Hepatocyte (in vitro differentiated cells): ENCODE measurements at regions not wholly inside any gene's neighbourhood (a gene's known extent, or its start where the extent isn't known, plus 50 kb on each side); places are given as distances from the start of the nearest gene placed in this dataset.

ENCODE experiments used
- DNase-seq: peaks from one replicate; pipeline ENCODE4 v3.0.0-alpha.2; 2016; ENCODE audit warnings: low spot score
- H2AFZ ChIP-seq: fragments of 200-600 bp; sonication (generic); 2 replicates; pipeline ENCODE4 v1.6.0; 2016; ENCODE audit warnings: antibody characterized with exemption, mild to moderate bottlenecking
- H3K27ac ChIP-seq: fragments of 200-600 bp; sonication (generic); 2 replicates; pipeline ENCODE4 v1.5.1; 2016; ENCODE audit warnings: mild to moderate bottlenecking
- H3K27me3 ChIP-seq: fragments of 200-600 bp; sonication (generic); 2 replicates; pipeline ENCODE4 v1.6.1; 2016
- H3K36me3 ChIP-seq: fragments of 200-600 bp; sonication (generic); replicated peaks from 2 replicates; pipeline ENCODE4 v1.5.1; 2016; ENCODE audit warnings: low read depth; ENCODE audit not compliant: insufficient read depth
- H3K4me1 ChIP-seq: fragments of 200-600 bp; sonication (generic); 2 replicates; pipeline ENCODE4 v1.5.1; 2016; ENCODE audit warnings: mild to moderate bottlenecking, moderate library complexity; ENCODE audit not compliant: insufficient read depth
- H3K4me2 ChIP-seq: fragments of 200-600 bp; sonication (generic); 2 replicates; pipeline ENCODE4 v1.6.0; 2016
- H3K4me3 ChIP-seq: fragments of 200-600 bp; sonication (generic); 2 replicates; pipeline ENCODE4 v1.5.1; 2016; ENCODE audit warnings: mild to moderate bottlenecking
- H3K79me2 ChIP-seq: fragments of 200-600 bp; sonication (generic); 2 replicates; pipeline ENCODE4 v1.6.0; 2017; ENCODE audit warnings: mild to moderate bottlenecking
- H3K9me2 ChIP-seq: fragments of 200-600 bp; sonication (generic); replicated peaks from 2 replicates; pipeline ENCODE4 v1.6.0; 2017; ENCODE audit warnings: mild to moderate bottlenecking; ENCODE audit not compliant: insufficient read depth
- H3K9me3 ChIP-seq: fragments of 200-600 bp; sonication (generic); 2 replicates; pipeline ENCODE4 v1.5.1; 2016; ENCODE audit warnings: low read depth, mild to moderate bottlenecking
- H4K20me1 ChIP-seq: fragments of 200-600 bp; sonication (generic); 2 replicates; pipeline ENCODE4 v1.6.0; 2016; ENCODE audit warnings: mild to moderate bottlenecking; ENCODE audit not compliant: insufficient read depth, poor library complexity, severe bottlenecking
- EZH2 ChIP-seq: fragments of 200-600 bp; sonication (generic); IDR thresholded peaks from 2 replicates; pipeline ENCODE4 v1.6.1; 2016; ENCODE audit warnings: antibody characterized with exemption, mild to moderate bottlenecking, borderline replicate concordance
- EZH2phosphoT487 ChIP-seq: fragments of 200-600 bp; sonication (generic); IDR thresholded peaks from one replicate; pipeline ENCODE4 v1.6.1; 2018; ENCODE audit warnings: antibody characterized with exemption, mild to moderate bottlenecking, low read depth, moderate library complexity; ENCODE audit not compliant: unreplicated experiment, severe bottlenecking
- WGBS: methylation state at CpG from one replicate; pipeline ENCODE4 v1.1.6; 2016; ENCODE audit warnings: low lambda C conversion rate; ENCODE audit errors: missing lambda C conversion rate; 5-methylcytosine and 5-hydroxymethylcytosine counted together
- TF ChIP-seq, protein P1 (sequence below): fragments of 200-600 bp; sonication (generic); IDR thresholded peaks from 2 replicates; pipeline ENCODE4 v1.5.1; 2016; ENCODE audit warnings: antibody characterized with exemption, mild to moderate bottlenecking; ENCODE audit not compliant: poor library complexity

DNA sequence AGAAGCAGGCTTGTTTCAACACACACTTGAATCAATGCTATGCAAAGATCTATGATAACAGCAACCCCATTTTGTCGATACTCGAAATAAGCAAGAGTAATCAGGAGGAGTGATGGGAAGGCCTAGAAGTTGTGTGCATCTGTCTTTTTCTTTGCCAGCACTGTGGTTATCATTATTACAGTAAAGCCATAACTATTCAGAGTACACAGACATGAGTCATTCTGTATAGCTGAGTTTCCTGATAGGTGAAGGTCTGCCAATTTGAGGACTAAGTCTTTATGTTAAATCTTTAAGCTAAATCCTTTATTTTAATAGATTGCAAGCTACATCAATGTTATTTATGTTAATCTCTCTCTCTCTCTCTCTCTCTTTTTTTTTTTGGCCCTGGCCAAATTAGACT is 1344.4 kb upstream of the CELF4 start:
- Histone ChIP-seq H3K9me3 (no peaks in the 10 kb centered on the region), H3K4me1 (peaks cover 5% of the 10 kb centered on the region), H4K20me1 (no peaks in the 10 kb centered on the region), H3K4me2 (no peak overlapping the region), H3K4me3 (no peak overlapping the region), H3K9me2 (no peaks in the 10 kb centered on the region), H3K27me3 (no peaks in the 10 kb centered on the region), H3K27ac (no peak overlapping the region), H2AFZ (no peak overlapping the region), H3K36me3 (no peaks in the 10 kb centered on the region), H3K79me2 (no peaks in the 10 kb centered on the region)
- 77% methylated on average over 2 of the region's 2 CpGs for WGBS
- no peak for DNase-seq
- no peak for TF ChIP-seq EZH2
- TF ChIP-seq, protein P1, sequence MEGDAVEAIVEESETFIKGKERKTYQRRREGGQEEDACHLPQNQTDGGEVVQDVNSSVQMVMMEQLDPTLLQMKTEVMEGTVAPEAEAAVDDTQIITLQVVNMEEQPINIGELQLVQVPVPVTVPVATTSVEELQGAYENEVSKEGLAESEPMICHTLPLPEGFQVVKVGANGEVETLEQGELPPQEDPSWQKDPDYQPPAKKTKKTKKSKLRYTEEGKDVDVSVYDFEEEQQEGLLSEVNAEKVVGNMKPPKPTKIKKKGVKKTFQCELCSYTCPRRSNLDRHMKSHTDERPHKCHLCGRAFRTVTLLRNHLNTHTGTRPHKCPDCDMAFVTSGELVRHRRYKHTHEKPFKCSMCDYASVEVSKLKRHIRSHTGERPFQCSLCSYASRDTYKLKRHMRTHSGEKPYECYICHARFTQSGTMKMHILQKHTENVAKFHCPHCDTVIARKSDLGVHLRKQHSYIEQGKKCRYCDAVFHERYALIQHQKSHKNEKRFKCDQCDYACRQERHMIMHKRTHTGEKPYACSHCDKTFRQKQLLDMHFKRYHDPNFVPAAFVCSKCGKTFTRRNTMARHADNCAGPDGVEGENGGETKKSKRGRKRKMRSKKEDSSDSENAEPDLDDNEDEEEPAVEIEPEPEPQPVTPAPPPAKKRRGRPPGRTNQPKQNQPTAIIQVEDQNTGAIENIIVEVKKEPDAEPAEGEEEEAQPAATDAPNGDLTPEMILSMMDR: no peak
- no peak for TF ChIP-seq EZH2phosphoT487

DNA sequence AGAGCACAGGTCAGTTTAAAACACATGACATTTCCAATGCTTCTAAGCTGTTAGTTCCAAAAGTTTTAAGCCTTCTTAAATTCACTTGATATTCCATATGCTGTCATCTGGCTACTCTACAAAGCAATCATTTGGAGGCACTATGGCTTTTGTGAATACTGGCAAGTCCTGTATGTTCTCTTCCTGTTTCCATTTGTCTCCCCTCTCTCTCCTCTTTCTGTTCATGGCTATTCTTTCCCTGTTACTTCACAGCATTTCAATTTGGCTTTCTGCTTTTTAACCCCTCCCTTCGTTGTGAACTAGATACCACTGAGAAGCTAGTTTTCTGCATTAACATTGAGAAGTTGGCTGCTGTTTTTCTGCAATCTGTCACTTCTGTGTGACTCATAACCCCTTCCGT is 1337.2 kb upstream of the CELF4 start:
- no peak overlapping the region for H3K27ac ChIP-seq
- no peak overlapping the region for H2AFZ ChIP-seq
- peak; percentile 8 for DNase-seq
- H3K27me3 ChIP-seq: no peaks in the 10 kb centered on the region
- H3K4me1 ChIP-seq: no peaks in the 10 kb centered on the region
- H3K4me3 ChIP-seq: no peak overlapping the region
- no peaks in the 10 kb centered on the region for H3K9me3 ChIP-seq
- no peaks in the 10 kb centered on the region for H3K79me2 ChIP-seq
- no peaks in the 10 kb centered on the region for H3K36me3 ChIP-seq
- H3K9me2 ChIP-seq: no peaks in the 10 kb centered on the region
- 37% methylated on average over 2 of the region's 2 CpGs for WGBS
- H3K4me2 ChIP-seq: no peak overlapping the region
- H4K20me1 ChIP-seq: no peaks in the 10 kb centered on the region
- TF ChIP-seq EZH2phosphoT487: no peak
- TF ChIP-seq, protein P1: no peak
- TF ChIP-seq EZH2: no peak

DNA sequence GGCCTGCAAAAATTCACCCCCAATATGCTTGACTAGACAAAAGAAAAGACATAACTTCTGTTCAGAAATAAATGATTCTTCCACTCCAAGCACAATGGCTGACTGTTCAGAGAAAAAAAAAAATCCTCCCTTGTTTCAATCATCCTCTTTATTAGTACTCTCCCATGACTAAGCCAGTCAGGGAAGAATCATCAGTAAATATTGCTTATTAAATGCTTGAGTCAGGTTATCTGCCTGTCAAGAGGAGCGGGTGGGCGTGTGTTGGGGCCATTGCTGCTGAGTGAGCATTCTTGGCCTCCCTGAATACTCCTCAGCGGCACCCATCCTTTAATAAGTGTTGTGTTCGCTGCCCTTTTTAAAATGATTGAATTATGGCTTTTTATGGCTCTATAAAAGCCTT is 1334.8 kb upstream of the CELF4 start:
- no peaks in the 10 kb centered on the region for H4K20me1 ChIP-seq
- H3K9me2 ChIP-seq: no peaks in the 10 kb centered on the region
- H3K4me3 ChIP-seq: no peak overlapping the region
- H3K4me2 ChIP-seq: no peak overlapping the region
- no peak for TF ChIP-seq EZH2
- TF ChIP-seq, protein P1: no peak
- TF ChIP-seq EZH2phosphoT487: no peak
- DNase-seq: no peak
- H3K9me3 ChIP-seq: no peaks in the 10 kb centered on the region
- no peaks in the 10 kb centered on the region for H3K27me3 ChIP-seq
- no peak overlapping the region for H2AFZ ChIP-seq
- H3K4me1 ChIP-seq: no peaks in the 10 kb centered on the region
- no peaks in the 10 kb centered on the region for H3K79me2 ChIP-seq
- H3K36me3 ChIP-seq: no peaks in the 10 kb centered on the region
- 76% methylated on average over 4 of the region's 4 CpGs for WGBS
- H3K27ac ChIP-seq: no peak overlapping the region

DNA sequence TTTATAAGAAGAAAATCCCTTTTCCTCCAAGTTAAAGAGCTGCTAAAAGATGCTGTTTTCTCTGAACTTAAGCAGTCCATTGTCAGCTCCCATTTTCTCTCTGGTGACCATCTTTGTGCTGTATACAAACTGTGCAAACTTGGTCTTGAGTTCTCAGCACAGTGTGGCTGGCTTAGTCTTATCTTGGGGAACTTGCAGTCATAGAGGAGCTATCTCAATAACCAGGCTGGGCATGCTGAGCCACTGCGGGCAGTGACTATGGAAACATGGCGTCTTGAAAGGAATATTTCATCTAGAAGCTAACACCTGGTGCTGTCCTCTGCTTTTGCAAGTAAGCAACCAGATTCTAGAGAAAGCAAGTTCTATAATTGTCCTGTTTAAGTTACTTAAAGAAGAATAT is 1334.4 kb upstream of the CELF4 start:
- H3K36me3 ChIP-seq: no peaks in the 10 kb centered on the region
- H3K79me2 ChIP-seq: no peaks in the 10 kb centered on the region
- H3K27ac ChIP-seq: no peak overlapping the region
- no peak for DNase-seq
- no peak overlapping the region for H3K4me2 ChIP-seq
- no peaks in the 10 kb centered on the region for H3K9me3 ChIP-seq
- no peaks in the 10 kb centered on the region for H3K9me2 ChIP-seq
- no peak overlapping the region for H3K4me3 ChIP-seq
- WGBS: 96% methylated on average over 2 of the region's 2 CpGs
- H4K20me1 ChIP-seq: no peaks in the 10 kb centered on the region
- TF ChIP-seq, protein P1: no peak
- TF ChIP-seq EZH2 (no peak), EZH2phosphoT487 (no peak)
- no peaks in the 10 kb centered on the region for H3K27me3 ChIP-seq
- no peaks in the 10 kb centered on the region for H3K4me1 ChIP-seq
- no peak overlapping the region for H2AFZ ChIP-seq
